SH-SY5Y (cell line): ENCODE measurements at regions not wholly inside any gene's neighbourhood (a gene's known extent, or its start where the extent isn't known, plus 50 kb on each side); places are given as distances from the start of the nearest gene placed in this dataset.

Experiments
- GATA2 ChIP-seq: IDR thresholded peaks from 2 replicates; pipeline ENCODE4 v1.6.1; 2011; ENCODE audit warnings: mild to moderate bottlenecking, low read depth, low read length
- GATA3 ChIP-seq: IDR thresholded peaks from 2 replicates; pipeline ENCODE4 v1.6.1; 2011; ENCODE audit warnings: low read depth, mild to moderate bottlenecking, low read length, moderate library complexity

DNA sequence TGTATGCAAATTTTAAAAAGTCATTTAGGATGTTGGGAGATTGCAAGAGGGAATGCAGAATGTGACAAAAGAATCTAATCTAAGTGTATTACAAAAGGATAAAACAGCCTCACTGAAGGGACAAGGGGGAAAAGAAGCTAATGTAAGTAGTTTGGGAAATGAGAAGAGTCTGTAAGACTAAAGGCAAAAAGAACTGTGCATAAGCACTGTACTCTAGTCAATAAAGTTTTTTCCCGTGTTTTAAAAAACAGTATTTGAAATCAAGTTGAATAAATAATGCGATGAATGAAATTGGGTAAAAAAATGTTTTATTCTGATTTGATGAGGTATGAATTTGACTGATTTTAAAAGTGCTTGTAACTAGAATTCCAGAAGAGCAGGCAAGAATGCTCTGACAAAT lies 149.8 kb downstream of the VEGFA start:
- TF ChIP-seq GATA2 (no peak), GATA3 (no peak)
